H1 (cell line): ENCODE measurements at regions not wholly inside any gene's neighbourhood (a gene's known extent, or its start where the extent isn't known, plus 50 kb on each side); places are given as distances from the start of the nearest gene placed in this dataset.

Source experiments
- CTCF ChIA-PET: fragments of 300-600 bp; sonication (Branson Sonifier 250); formaldehyde crosslinking; loops from one replicate; lab custom pipeline; 2021; ENCODE audit not compliant: partially characterized antibody; lab: Charles Lee
- POLR2A ChIA-PET: fragments of 300-600 bp; sonication (Branson Sonifier 250); formaldehyde crosslinking; loops from one replicate; lab custom pipeline; 2021; ENCODE audit warnings: inconsistent platforms; ENCODE audit not compliant: partially characterized antibody; lab: Charles Lee
- DNase-seq, 2 experiments: peaks; one replicate each; pipeline versions ENCODE4 v3.0.0 to v3.0.0-alpha.2; 2010 to 2022; ENCODE audit warnings: low spot score in 2 of 2, low read depth in 1 of 2, mixed read lengths in 1 of 2
- FAIRE-seq: peaks from 2 replicates; lab custom pipeline; 2011; peaks lifted over from hg19 to GRCh38; lab: Jason Lieb, UNC
- H2AFZ ChIP-seq: 2 replicates; pipeline ENCODE4 v1.8.1; 2012; ENCODE audit warnings: low read length, inconsistent platforms
- H2AK5ac ChIP-seq: 2 replicates; pipeline ENCODE4 v1.6.1; 2013; ENCODE audit warnings: low read depth, low read length
- H2BK120ac ChIP-seq: replicated peaks from 2 replicates; pipeline ENCODE3; 2013; ENCODE audit warnings: low read depth, low read length, inconsistent platforms
- H2BK12ac ChIP-seq: 2 replicates; pipeline ENCODE4 v1.6.1; 2013; ENCODE audit warnings: low read depth, low read length
- H2BK15ac ChIP-seq: 2 replicates; pipeline ENCODE4 v1.6.1; 2013; ENCODE audit warnings: low read length
- H2BK20ac ChIP-seq: 2 replicates; pipeline ENCODE4 v1.6.1; 2013; ENCODE audit warnings: low read length
- H2BK5ac ChIP-seq: 2 replicates; pipeline ENCODE4 v1.6.1; 2013; ENCODE audit warnings: low read depth, low read length
- H3K14ac ChIP-seq: 2 replicates; pipeline ENCODE4 v1.6.1; 2013; ENCODE audit warnings: inconsistent platforms; ENCODE audit not compliant: insufficient read length
- H3K18ac ChIP-seq: 2 replicates; pipeline ENCODE4 v1.6.1; 2013; ENCODE audit warnings: low read length; ENCODE audit errors: extremely low read depth
- H3K23ac ChIP-seq: 2 replicates; pipeline ENCODE4 v1.6.1; 2013; ENCODE audit warnings: inconsistent platforms; ENCODE audit not compliant: insufficient read length
- H3K23me2 ChIP-seq: 2 replicates; pipeline ENCODE4 v1.6.1; 2013; ENCODE audit warnings: low read depth, low read length
- H3K27ac ChIP-seq: 2 replicates; pipeline ENCODE4 v1.6.1; 2011; ENCODE audit warnings: low read depth, low read length, inconsistent platforms
- H3K27me3 ChIP-seq, 4 experiments: replicated peaks in 1 of 4; 1 replicate in 1 of 4; 2 replicates in 3 of 4; pipeline versions ENCODE4 v1.6.1 to v1.8.1; 2011 to 2013; ENCODE audit warnings: low read length in 3 of 4, mild to moderate bottlenecking in 3 of 4, inconsistent platforms in 2 of 4, mixed read lengths in 2 of 4, moderate library complexity in 1 of 4; ENCODE audit not compliant: control insufficient read depth in 3 of 4, insufficient read depth in 3 of 4; ENCODE audit errors: extremely low read depth in 1 of 4
- H3K36me3 ChIP-seq, 4 experiments: 2 replicates each; pipeline versions ENCODE4 v1.6.1 to v1.8.1; 2011 to 2013; ENCODE audit warnings: mild to moderate bottlenecking in 4 of 4, low read length in 3 of 4, moderate library complexity in 2 of 4, control low read depth in 1 of 4, inconsistent platforms in 1 of 4; ENCODE audit not compliant: insufficient read depth in 4 of 4, control insufficient read depth in 2 of 4
- H3K4ac ChIP-seq: replicated peaks from 2 replicates; pipeline ENCODE3; 2013; ENCODE audit warnings: low read length, low read depth, mixed read lengths, inconsistent platforms; ENCODE audit not compliant: insufficient read length
- H3K4me1 ChIP-seq, 4 experiments: replicated peaks in 1 of 4; 1 replicate in 1 of 4; 2 replicates in 3 of 4; pipeline versions ENCODE4 v1.6.1 to v1.8.1; 2011 to 2013; ENCODE audit warnings: low read length in 3 of 4, inconsistent platforms in 2 of 4, mixed read lengths in 1 of 4; ENCODE audit not compliant: insufficient read depth in 4 of 4, control insufficient read depth in 3 of 4
- H3K4me2 ChIP-seq, 2 experiments: 2 replicates each; pipeline versions ENCODE4 v1.6.1 to v1.8.1; 2011 to 2013; ENCODE audit warnings: low read depth in 2 of 2, low read length in 2 of 2, control low read depth in 1 of 2, inconsistent platforms in 1 of 2, mild to moderate bottlenecking in 1 of 2; ENCODE audit not compliant: insufficient read depth in 1 of 2
- H3K4me3 ChIP-seq, 4 experiments: fragments of 200-600, 300-600 bp in 1 of 4; sonication (generic), shearing (Covaris generic), sonication (Bioruptor Twin) in 1 of 4; 2 replicates each; pipeline versions ENCODE4 v1.5.1 to v1.8.1; 2011 to 2016; ENCODE audit warnings: low read length in 4 of 4, low read depth in 3 of 4, control low read depth in 2 of 4, inconsistent platforms in 2 of 4, mild to moderate bottlenecking in 2 of 4, mixed read lengths in 1 of 4, moderate library complexity in 1 of 4; ENCODE audit not compliant: insufficient read depth in 2 of 4; ENCODE audit errors: extremely low read depth in 1 of 4
- H3K56ac ChIP-seq: replicated peaks from 2 replicates; pipeline ENCODE3; 2013; ENCODE audit warnings: low read depth, mild to moderate bottlenecking, mixed read lengths, low read length, inconsistent platforms; ENCODE audit not compliant: insufficient read length
- H3K79me1 ChIP-seq: 2 replicates; pipeline ENCODE4 v1.6.1; 2013; ENCODE audit warnings: low read depth, low read length, control low read depth
- H3K79me2 ChIP-seq, 2 experiments: 2 replicates each; pipeline versions ENCODE4 v1.6.1 to v1.8.1; 2012 to 2013; ENCODE audit warnings: low read length in 2 of 2, mild to moderate bottlenecking in 2 of 2, inconsistent platforms in 1 of 2; ENCODE audit not compliant: insufficient read depth in 2 of 2, control insufficient read depth in 1 of 2
- H3K9ac ChIP-seq, 4 experiments: replicated peaks in 1 of 4; 1 replicate in 1 of 4; 2 replicates in 3 of 4; pipeline versions ENCODE4 v1.6.1 to v1.8.1; 2011 to 2013; ENCODE audit warnings: low read depth in 3 of 4, low read length in 3 of 4, control low read depth in 2 of 4, mild to moderate bottlenecking in 2 of 4, moderate library complexity in 2 of 4, inconsistent platforms in 1 of 4; ENCODE audit errors: extremely low read depth in 1 of 4
- H3K9me3 ChIP-seq, 2 experiments: 2 replicates each; pipeline versions ENCODE4 v1.6.1 to v1.8.1; 2012 to 2013; ENCODE audit warnings: mild to moderate bottlenecking in 2 of 2, moderate library complexity in 2 of 2, control low read depth in 1 of 2, inconsistent platforms in 1 of 2, low read depth in 1 of 2, low read length in 1 of 2, mixed read lengths in 1 of 2; ENCODE audit not compliant: insufficient read depth in 2 of 2
- H4K20me1 ChIP-seq, 2 experiments: replicated peaks in 1 of 2; 2 replicates each; pipeline versions ENCODE3 to v1.8.1; 2011 to 2013; ENCODE audit warnings: inconsistent platforms in 2 of 2, low read length in 2 of 2, mild to moderate bottlenecking in 1 of 2; ENCODE audit not compliant: insufficient read depth in 2 of 2, control insufficient read depth in 1 of 2
- H4K5ac ChIP-seq: 2 replicates; pipeline ENCODE4 v1.6.1; 2013; ENCODE audit warnings: low read length, low read depth, mixed read lengths, inconsistent platforms; ENCODE audit not compliant: insufficient read length
- H4K8ac ChIP-seq: 2 replicates; pipeline ENCODE4 v1.8.0; 2013; ENCODE audit warnings: mild to moderate bottlenecking, moderate library complexity, low read length, inconsistent platforms; ENCODE audit not compliant: insufficient read depth; ENCODE audit errors: extremely low read depth
- H4K91ac ChIP-seq: replicated peaks from 2 replicates; pipeline ENCODE3; 2013; ENCODE audit warnings: low read length, mixed read lengths, inconsistent platforms; ENCODE audit not compliant: insufficient read length
- CHD1 ChIP-seq: IDR thresholded peaks from 2 replicates; pipeline ENCODE4 v1.6.1; 2012; ENCODE audit warnings: low read depth, low read length, improper control_type of control experiment
- EZH2 ChIP-seq: fragments of 200-600 bp; sonication (generic); IDR thresholded peaks from 2 replicates; pipeline ENCODE4 v1.7.1; 2012; ENCODE audit warnings: low read depth, mild to moderate bottlenecking, moderate library complexity, low read length, inconsistent platforms; ENCODE audit not compliant: severe bottlenecking
- MAFK ChIP-seq: IDR thresholded peaks from 2 replicates; pipeline ENCODE4 v1.6.1; 2012; ENCODE audit warnings: low read depth, mild to moderate bottlenecking, improper control_type of control experiment, low read length
- RAD21 ChIP-seq, 2 experiments: IDR thresholded peaks in 1 of 2; conservative IDR thresholded peaks in 1 of 2; 2 replicates each; pipeline ENCODE4 v1.6.1; 2011; ENCODE audit warnings: low read depth in 2 of 2, low read length in 2 of 2, improper control_type of control experiment in 1 of 2, inconsistent platforms in 1 of 2, mild to moderate bottlenecking in 1 of 2, moderate library complexity in 1 of 2
- RXRA ChIP-seq: IDR thresholded peaks from 2 replicates; pipeline ENCODE4 v1.6.1; 2011; ENCODE audit warnings: low read depth, mild to moderate bottlenecking, low read length, moderate library complexity; ENCODE audit not compliant: insufficient read depth
- SAP30 ChIP-seq: fragments of 300-600 bp; sonication (generic); IDR thresholded peaks from 2 replicates; pipeline ENCODE4 v1.7.1; 2012; ENCODE audit warnings: low read length, moderate library complexity, mild to moderate bottlenecking, inconsistent platforms; ENCODE audit not compliant: insufficient read depth, insufficient replicate concordance
- TAF1 ChIP-seq: IDR thresholded peaks from 2 replicates; pipeline ENCODE4 v1.6.1; 2011; ENCODE audit warnings: mild to moderate bottlenecking, low read depth, low read length
- WGBS, 2 experiments: shearing (Covaris generic) in 1 of 2; methylation state at CpG; one replicate each; pipeline versions ENCODE4 v1.1.6 to v1.1.7; 2013 to 2015; ENCODE audit warnings: low lambda C conversion rate in 2 of 2, mixed read lengths in 2 of 2, inconsistent platforms in 1 of 2, low coverage in 1 of 2, missing lambda C conversion rate in 1 of 2; ENCODE audit not compliant: insufficient replicate concordance in 2 of 2, insufficient coverage in 1 of 2, insufficient read length in 1 of 2; ENCODE audit errors: extremely low coverage in 1 of 2, missing lambda C conversion rate in 1 of 2; 5-methylcytosine and 5-hydroxymethylcytosine counted together
- TF ChIP-seq, protein P1 (sequence below): IDR thresholded peaks from 2 replicates; pipeline ENCODE4 v1.6.1; 2011; ENCODE audit warnings: low read length, improper control_type of control experiment

DNA sequence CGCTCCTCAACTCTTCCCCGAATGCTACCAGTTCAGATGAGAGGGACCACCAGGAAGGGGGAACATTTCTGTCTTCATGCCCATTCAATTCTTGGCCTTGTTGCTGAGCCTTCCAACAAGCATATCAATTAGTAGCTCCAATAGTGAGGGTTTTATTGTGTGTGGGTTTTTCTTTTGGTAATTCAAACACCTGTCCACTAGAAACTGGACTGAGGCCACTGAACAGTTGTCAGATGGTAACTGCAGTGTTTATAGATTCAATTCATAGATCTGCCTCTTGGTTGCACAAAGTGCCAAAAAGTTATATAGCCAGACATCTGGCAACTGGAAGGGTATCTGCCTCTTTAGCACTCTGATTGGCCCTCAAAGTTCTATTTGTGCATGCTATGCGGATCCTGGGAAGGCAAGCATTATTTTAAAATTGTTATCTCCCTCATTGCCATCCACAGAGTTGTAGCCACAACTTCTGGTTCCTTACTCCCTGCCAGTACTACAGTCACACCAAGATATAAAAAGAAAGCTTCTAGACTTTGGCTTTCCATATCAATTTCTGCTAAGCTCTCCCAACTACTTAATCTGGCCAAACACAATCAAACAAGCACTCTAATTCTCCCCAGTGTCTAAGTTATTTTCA, 83.3 kb upstream of the ZNF521 start:
- ChIA-PET CTCF (no interaction called here), POLR2A (no interaction called here)
- Histone ChIP-seq H3K9me3 (no peaks in the 10 kb centered on the region), H3K18ac (no peak overlapping the region), H3K79me2 (no peaks in the 10 kb centered on the region), H2BK15ac (no peak overlapping the region), H3K23me2 (no peaks in the 10 kb centered on the region), H3K9ac (no peak overlapping the region), H2BK20ac (no peak overlapping the region), H4K20me1 (no peaks in the 10 kb centered on the region), H3K56ac (no peak overlapping the region), H4K8ac (no peak overlapping the region), H3K4me3 (no peak overlapping the region), H4K5ac (no peak overlapping the region), H3K4ac (no peak overlapping the region), H3K27ac (no peak overlapping the region), H3K79me1 (no peaks in the 10 kb centered on the region), H3K4me2 (no peak overlapping the region), H2BK12ac (no peak overlapping the region), H3K23ac (no peak overlapping the region), H2AFZ (no peak overlapping the region), H3K14ac (no peak overlapping the region), H3K27me3 (no peaks in the 10 kb centered on the region), H2BK120ac (no peak overlapping the region), H2AK5ac (no peak overlapping the region), H3K4me1 (0 out of 7 replicates have a peak, but pooled peaks cover 0 to 4% (median 0%) of the 10 kb centered on the region in 4 experiments), H4K91ac (no peak overlapping the region), H2BK5ac (no peak overlapping the region), H3K36me3 (no peaks in the 10 kb centered on the region)
- WGBS, 2 experiments: 96% methylated on average over 3 of the region's 3 CpGs; no CpG with 5 or more reads in 1 of the 2 experiments
- FAIRE-seq (no peak), DNase-seq (no peak)
- TF ChIP-seq CHD1 (no peak), TAF1 (no peak), MAFK (no peak), RXRA (no peak), EZH2 (no peak), RAD21 (IDR thresholded peaks at IDR 0.05 in 1 of 2, conservative IDR thresholded peaks at IDR 0.05 in 1 of 2; ENCODE audit: low read depth in 2 of 2, low read length in 2 of 2) (no peak), SAP30 (no peak)
- TF ChIP-seq, protein P1, sequence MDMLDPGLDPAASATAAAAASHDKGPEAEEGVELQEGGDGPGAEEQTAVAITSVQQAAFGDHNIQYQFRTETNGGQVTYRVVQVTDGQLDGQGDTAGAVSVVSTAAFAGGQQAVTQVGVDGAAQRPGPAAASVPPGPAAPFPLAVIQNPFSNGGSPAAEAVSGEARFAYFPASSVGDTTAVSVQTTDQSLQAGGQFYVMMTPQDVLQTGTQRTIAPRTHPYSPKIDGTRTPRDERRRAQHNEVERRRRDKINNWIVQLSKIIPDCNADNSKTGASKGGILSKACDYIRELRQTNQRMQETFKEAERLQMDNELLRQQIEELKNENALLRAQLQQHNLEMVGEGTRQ: no peak
